H9 (cell line): ENCODE measurements at regions not wholly inside any gene's neighbourhood (a gene's known extent, or its start where the extent isn't known, plus 50 kb on each side); places are given as distances from the start of the nearest gene placed in this dataset.

Experiments used
- DNase-seq: peaks from one replicate; pipeline ENCODE4 v3.0.0-alpha.2; 2017
- H2AFZ ChIP-seq: one replicate; pipeline ENCODE4 v1.6.1; 2013; ENCODE audit warnings: mild to moderate bottlenecking, low read length, control low read depth, moderate library complexity
- H2AK5ac ChIP-seq: 2 replicates; pipeline ENCODE4 v1.6.1; 2013; ENCODE audit warnings: low read length, control low read depth, mixed read lengths; ENCODE audit not compliant: insufficient read length
- H2BK120ac ChIP-seq: one replicate; pipeline ENCODE4 v1.6.1; 2013; ENCODE audit warnings: low read depth, mild to moderate bottlenecking, low read length, control low read depth, inconsistent platforms; ENCODE audit not compliant: poor library complexity, severe bottlenecking
- H2BK12ac ChIP-seq: 2 replicates; pipeline ENCODE4 v1.6.1; 2013; ENCODE audit warnings: low read length, control low read depth, mixed read lengths, low read depth; ENCODE audit not compliant: insufficient read length
- H2BK15ac ChIP-seq: 2 replicates; pipeline ENCODE4 v1.6.1; 2013; ENCODE audit warnings: low read depth, low read length, control low read depth
- H2BK20ac ChIP-seq: one replicate; pipeline ENCODE4 v1.6.1; 2013; ENCODE audit warnings: low read depth, mild to moderate bottlenecking, low read length, control low read depth, inconsistent platforms; ENCODE audit not compliant: poor library complexity, severe bottlenecking
- H2BK5ac ChIP-seq: 2 replicates; pipeline ENCODE4 v1.6.1; 2013; ENCODE audit warnings: low read length, control low read depth, mixed read lengths; ENCODE audit not compliant: insufficient read length
- H3K14ac ChIP-seq: 2 replicates; pipeline ENCODE4 v1.6.1; 2013; ENCODE audit warnings: low read length, control low read depth; ENCODE audit not compliant: insufficient read depth
- H3K18ac ChIP-seq: 2 replicates; pipeline ENCODE4 v1.6.1; 2013; ENCODE audit warnings: low read depth, mild to moderate bottlenecking, mixed read lengths, low read length, control low read depth; ENCODE audit not compliant: insufficient read length
- H3K23ac ChIP-seq: 2 replicates; pipeline ENCODE4 v1.6.1; 2013; ENCODE audit warnings: low read length, control low read depth, mixed read lengths, low read depth; ENCODE audit not compliant: insufficient read length
- H3K23me2 ChIP-seq: 2 replicates; pipeline ENCODE4 v1.6.1; 2013; ENCODE audit warnings: low read depth, mild to moderate bottlenecking, mixed read lengths, low read length, control low read depth; ENCODE audit not compliant: insufficient read length, poor library complexity, severe bottlenecking
- H3K27ac ChIP-seq: 2 replicates; pipeline ENCODE4 v1.5.1; 2013; ENCODE audit warnings: low read length, control low read depth, mixed read lengths, low read depth; ENCODE audit not compliant: insufficient read length
- H3K27me3 ChIP-seq: 2 replicates; pipeline ENCODE4 v1.6.1; 2013; ENCODE audit warnings: low read length, control low read depth, inconsistent platforms; ENCODE audit not compliant: insufficient read depth
- H3K4ac ChIP-seq: 2 replicates; pipeline ENCODE4 v1.6.1; 2013; ENCODE audit warnings: low read depth, mild to moderate bottlenecking, control low read depth, inconsistent platforms, low read length, moderate library complexity
- H3K4me1 ChIP-seq: 2 replicates; pipeline ENCODE4 v1.6.1; 2013; ENCODE audit warnings: low read length, control low read depth, inconsistent platforms; ENCODE audit not compliant: insufficient read depth
- H3K4me2 ChIP-seq: 2 replicates; pipeline ENCODE4 v1.6.1; 2013; ENCODE audit warnings: low read length, control low read depth, mixed read lengths; ENCODE audit not compliant: insufficient read length, insufficient read depth
- H3K56ac ChIP-seq: 2 replicates; pipeline ENCODE4 v1.6.1; 2013; ENCODE audit warnings: low read depth, mild to moderate bottlenecking, mixed read lengths, low read length, control low read depth; ENCODE audit not compliant: insufficient read length
- H3K79me1 ChIP-seq: 2 replicates; pipeline ENCODE4 v1.6.1; 2013; ENCODE audit warnings: low read depth, mild to moderate bottlenecking, moderate library complexity, low read length, control low read depth, inconsistent platforms; ENCODE audit not compliant: insufficient read depth, poor library complexity, severe bottlenecking
- H3K79me2 ChIP-seq: 2 replicates; pipeline ENCODE4 v1.6.1; 2013; ENCODE audit warnings: low read length, control low read depth, inconsistent platforms; ENCODE audit not compliant: insufficient read depth
- H3K9ac ChIP-seq: 2 replicates; pipeline ENCODE4 v1.6.1; 2013; ENCODE audit warnings: low read length, control low read depth, mixed read lengths; ENCODE audit not compliant: insufficient read length; ENCODE audit errors: extremely low read depth
- H3K9me3 ChIP-seq: one replicate; pipeline ENCODE4 v1.6.1; 2013; ENCODE audit warnings: low read depth, low read length, inconsistent platforms; ENCODE audit not compliant: control insufficient read depth
- H3T11ph ChIP-seq: one replicate; pipeline ENCODE4 v1.6.1; 2013; ENCODE audit warnings: mild to moderate bottlenecking, low read length, control low read depth, inconsistent platforms
- H4K20me1 ChIP-seq: one replicate; pipeline ENCODE4 v1.6.1; 2013; ENCODE audit not compliant: control insufficient read depth, insufficient read length, insufficient read depth
- H4K5ac ChIP-seq: 2 replicates; pipeline ENCODE4 v1.6.1; 2013; ENCODE audit warnings: low read depth, mild to moderate bottlenecking, mixed read lengths, low read length, control low read depth; ENCODE audit not compliant: insufficient read length
- H4K8ac ChIP-seq: replicated peaks from 2 replicates; pipeline ENCODE4 v1.6.1; 2013; ENCODE audit warnings: low read length, control low read depth, mixed read lengths, low read depth; ENCODE audit not compliant: insufficient read length
- H4K91ac ChIP-seq: 2 replicates; pipeline ENCODE4 v1.6.1; 2013; ENCODE audit warnings: low read depth, mild to moderate bottlenecking, moderate library complexity, mixed read lengths, low read length, control low read depth; ENCODE audit not compliant: insufficient read length
- H3K27ac Mint-ChIP-seq, 3 experiments: 2 replicates in 2 of 3; 3 replicates in 1 of 3; pipeline ENCODE4 v1.8.0; 2020 to 2021; ENCODE audit warnings: mixed read lengths in 3 of 3, mild to moderate bottlenecking in 1 of 3, moderate library complexity in 1 of 3
- H3K27me3 Mint-ChIP-seq: 2 replicates; pipeline ENCODE4 v1.8.0; 2021; ENCODE audit warnings: low read depth, mild to moderate bottlenecking, moderate library complexity, mixed read lengths
- H3K36me3 Mint-ChIP-seq, 3 experiments: 2 replicates in 2 of 3; 3 replicates in 1 of 3; pipeline ENCODE4 v1.8.0; 2020 to 2021; ENCODE audit warnings: low read depth in 3 of 3, mixed read lengths in 3 of 3; ENCODE audit not compliant: insufficient read depth in 1 of 3
- H3K4me1 Mint-ChIP-seq, 2 experiments: 2 replicates each; pipeline ENCODE4 v1.8.0; 2020; ENCODE audit warnings: mixed read lengths in 2 of 2
- H3K4me3 Mint-ChIP-seq, 2 experiments: 2 replicates in 1 of 2; 3 replicates in 1 of 2; pipeline ENCODE4 v1.8.0; 2020 to 2021; ENCODE audit warnings: mild to moderate bottlenecking in 2 of 2, mixed read lengths in 2 of 2, moderate library complexity in 1 of 2
- H3K9me3 Mint-ChIP-seq, 2 experiments: 2 replicates in 1 of 2; 3 replicates in 1 of 2; pipeline ENCODE4 v1.8.0; 2020; ENCODE audit warnings: mild to moderate bottlenecking in 2 of 2, mixed read lengths in 2 of 2, moderate library complexity in 1 of 2
- WGBS: extraction: QIAGEN DNeasy Blood & Tissue Kit; methylation state at CpG from one replicate; pipeline ENCODE4 v1.1.7; 2013; ENCODE audit warnings: missing lambda C conversion rate, low lambda C conversion rate, mixed read lengths; ENCODE audit not compliant: insufficient read length; ENCODE audit errors: extremely low coverage; 5-methylcytosine and 5-hydroxymethylcytosine counted together
- TF ChIP-seq, protein P1 (sequence below): fragments of 200-600 bp; sonication (generic); conservative IDR thresholded peaks from 3 replicates; pipeline ENCODE4 v1.8.0; 2021; ENCODE audit warnings: antibody characterized with exemption, mild to moderate bottlenecking

DNA sequence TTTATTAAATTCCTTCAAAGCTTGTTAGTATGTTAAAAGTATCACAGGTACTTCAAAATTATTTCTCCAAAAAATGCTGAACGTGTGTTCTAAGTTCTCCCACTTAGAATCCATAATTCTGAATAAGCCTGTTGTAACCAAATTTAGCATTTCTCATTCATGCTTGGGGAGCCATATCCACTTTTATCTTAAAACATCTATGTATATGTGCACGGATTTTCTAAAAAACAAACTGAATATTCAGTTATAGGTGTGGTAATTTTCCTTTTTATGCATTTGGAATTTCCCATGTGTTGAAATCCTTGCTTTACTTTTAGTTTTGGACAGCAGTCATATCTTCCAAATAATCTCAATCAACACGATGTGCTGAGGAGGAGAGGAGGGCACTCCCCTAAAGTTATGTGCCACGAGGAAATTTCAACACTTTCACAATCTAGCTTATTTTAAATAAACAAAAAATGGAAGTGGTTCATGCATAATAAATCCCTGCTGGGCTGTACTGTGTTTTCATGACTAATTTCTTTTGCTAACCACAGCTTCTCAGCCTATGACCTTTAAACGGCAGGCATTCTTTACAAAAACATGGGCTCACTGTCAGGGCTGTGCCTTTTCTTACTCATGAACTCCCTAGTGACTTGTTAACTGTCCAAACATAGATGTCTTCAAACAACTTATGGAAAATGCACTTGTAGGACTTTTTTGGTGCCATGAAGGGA lies 380.3 kb upstream of the SEMA3C start:
- no peak overlapping the region for H4K5ac ChIP-seq
- no peak overlapping the region for H3K4me3 Mint-ChIP-seq
- H4K20me1 ChIP-seq = no peaks in the 10 kb centered on the region
- no peak overlapping the region for H2AK5ac ChIP-seq
- H3K4me2 ChIP-seq = no peak overlapping the region
- no peak overlapping the region for H2BK12ac ChIP-seq
- DNase-seq = no peak
- no peak overlapping the region for H3K4ac ChIP-seq
- no peak overlapping the region for H2BK20ac ChIP-seq
- no peak overlapping the region for H3K27ac ChIP-seq
- no peaks in the 10 kb centered on the region for H3K9me3 ChIP-seq
- no peak overlapping the region for H2AFZ ChIP-seq
- H3K23ac ChIP-seq = no peak overlapping the region
- TF ChIP-seq, protein P1, sequence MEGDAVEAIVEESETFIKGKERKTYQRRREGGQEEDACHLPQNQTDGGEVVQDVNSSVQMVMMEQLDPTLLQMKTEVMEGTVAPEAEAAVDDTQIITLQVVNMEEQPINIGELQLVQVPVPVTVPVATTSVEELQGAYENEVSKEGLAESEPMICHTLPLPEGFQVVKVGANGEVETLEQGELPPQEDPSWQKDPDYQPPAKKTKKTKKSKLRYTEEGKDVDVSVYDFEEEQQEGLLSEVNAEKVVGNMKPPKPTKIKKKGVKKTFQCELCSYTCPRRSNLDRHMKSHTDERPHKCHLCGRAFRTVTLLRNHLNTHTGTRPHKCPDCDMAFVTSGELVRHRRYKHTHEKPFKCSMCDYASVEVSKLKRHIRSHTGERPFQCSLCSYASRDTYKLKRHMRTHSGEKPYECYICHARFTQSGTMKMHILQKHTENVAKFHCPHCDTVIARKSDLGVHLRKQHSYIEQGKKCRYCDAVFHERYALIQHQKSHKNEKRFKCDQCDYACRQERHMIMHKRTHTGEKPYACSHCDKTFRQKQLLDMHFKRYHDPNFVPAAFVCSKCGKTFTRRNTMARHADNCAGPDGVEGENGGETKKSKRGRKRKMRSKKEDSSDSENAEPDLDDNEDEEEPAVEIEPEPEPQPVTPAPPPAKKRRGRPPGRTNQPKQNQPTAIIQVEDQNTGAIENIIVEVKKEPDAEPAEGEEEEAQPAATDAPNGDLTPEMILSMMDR = no peak
- no peaks in the 10 kb centered on the region for H3K27me3 Mint-ChIP-seq
- peaks cover 8% of the 10 kb centered on the region in 2 experiments; a peak in 3 of 4 replicates for H3K4me1 Mint-ChIP-seq
- no peak overlapping the region for H2BK15ac ChIP-seq
- H3K36me3 Mint-ChIP-seq = no peaks in the 10 kb centered on the region
- no peaks in the 10 kb centered on the region for H3K9me3 Mint-ChIP-seq
- H4K91ac ChIP-seq = no peak overlapping the region
- H3K56ac ChIP-seq = no peak overlapping the region
- H4K8ac ChIP-seq = no peak overlapping the region
- H2BK120ac ChIP-seq = no peak overlapping the region
- WGBS = no CpG with 5 or more reads among the region's 5 CpGs
- no peak overlapping the region for H3K9ac ChIP-seq
- no peak overlapping the region for H3K18ac ChIP-seq
- no peaks in the 10 kb centered on the region for H3K79me2 ChIP-seq
- no peaks in the 10 kb centered on the region for H3K23me2 ChIP-seq
- H2BK5ac ChIP-seq = no peak overlapping the region
- H3K27me3 ChIP-seq = no peaks in the 10 kb centered on the region
- H3K14ac ChIP-seq = no peak overlapping the region
- H3T11ph ChIP-seq = no peak overlapping the region
- no peaks in the 10 kb centered on the region; the same call in 1 of the 2 replicates for H3K4me1 ChIP-seq
- no peaks in the 10 kb centered on the region for H3K79me1 ChIP-seq
- H3K27ac Mint-ChIP-seq = no peak overlapping the region
